ENCODE measurements at regions not wholly inside any gene's neighbourhood (a gene's known extent, or its start where the extent isn't known, plus 50 kb on each side); places are given as distances from the start of the nearest gene placed in this dataset.

DNA sequence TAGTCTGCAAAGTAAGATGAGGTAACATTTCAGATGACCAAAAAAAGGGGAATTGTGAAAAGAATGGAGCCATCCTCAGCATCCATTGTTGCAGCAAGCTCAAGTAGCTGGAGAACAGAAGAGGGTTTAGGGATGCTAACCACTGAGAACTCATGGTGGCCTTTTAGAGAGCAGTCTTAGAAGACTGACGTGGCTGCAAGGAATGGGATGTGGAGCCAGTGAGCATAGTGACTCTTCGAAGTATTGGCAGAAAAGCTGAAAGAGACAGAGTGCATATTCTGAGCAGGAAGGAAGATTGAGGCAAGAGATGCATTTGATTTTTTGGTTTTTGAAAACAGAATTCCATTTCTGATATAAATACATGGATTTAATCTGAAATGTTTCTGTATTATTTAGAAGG lies 151.2 kb downstream of the UBE2E3 start (continued):
- TF ChIP-seq REST (IDR thresholded peaks at IDR 0.05), result no peak
- TF ChIP-seq RXRA (IDR thresholded peaks at IDR 0.05), result no peak
- TF ChIP-seq HNF4A (conservative IDR thresholded peaks at IDR 0.05), result no peak
- no peak for TF ChIP-seq FOXA1 (IDR thresholded peaks at IDR 0.05)
- no peak for TF ChIP-seq JUND (IDR thresholded peaks at IDR 0.05)
- TF ChIP-seq RAD21 (IDR thresholded peaks at IDR 0.05), result no peak

GRCh38 chr2:181138816-181139215 lies 158.4 kb downstream of the UBE2E3 start:
- Histone ChIP-seq H3K9ac (ENCODE audit: low read depth in 1 of 2, low read length in 2 of 2) (no peak overlapping the region), H3K36me3 (ENCODE audit: control insufficient read depth in 4 of 4, insufficient read depth in 3 of 4, low read depth in 1 of 4, low read length in 3 of 4) (no peaks in the 10 kb centered on the region), H3K27ac (ENCODE audit: low read depth in 1 of 2, low read length in 2 of 2) (no peak overlapping the region), H3K4me3 (ENCODE audit: low read depth in 1 of 3, low read length in 3 of 3) (no peak overlapping the region), H3K9me3 (ENCODE audit: control insufficient read depth in 4 of 4, low read length in 3 of 4) (no peaks in the 10 kb centered on the region), H3K4me1 (ENCODE audit: control insufficient read depth in 4 of 4, insufficient read depth in 4 of 4, low read length in 3 of 4) (no peaks in the 10 kb centered on the region), H3K27me3 (ENCODE audit: control insufficient read depth in 4 of 4, insufficient read depth in 4 of 4, low read length in 3 of 4) (no peaks in the 10 kb centered on the region)
- WGBS, result 62% methylated on average over 3 of the region's 3 CpGs
- DNase-seq (ENCODE audit: low spot score), result no peak
- TF ChIP-seq, protein P1, sequence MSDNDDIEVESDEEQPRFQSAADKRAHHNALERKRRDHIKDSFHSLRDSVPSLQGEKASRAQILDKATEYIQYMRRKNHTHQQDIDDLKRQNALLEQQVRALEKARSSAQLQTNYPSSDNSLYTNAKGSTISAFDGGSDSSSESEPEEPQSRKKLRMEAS (IDR thresholded peaks at IDR 0.05), result no peak
- TF ChIP-seq, protein P2, sequence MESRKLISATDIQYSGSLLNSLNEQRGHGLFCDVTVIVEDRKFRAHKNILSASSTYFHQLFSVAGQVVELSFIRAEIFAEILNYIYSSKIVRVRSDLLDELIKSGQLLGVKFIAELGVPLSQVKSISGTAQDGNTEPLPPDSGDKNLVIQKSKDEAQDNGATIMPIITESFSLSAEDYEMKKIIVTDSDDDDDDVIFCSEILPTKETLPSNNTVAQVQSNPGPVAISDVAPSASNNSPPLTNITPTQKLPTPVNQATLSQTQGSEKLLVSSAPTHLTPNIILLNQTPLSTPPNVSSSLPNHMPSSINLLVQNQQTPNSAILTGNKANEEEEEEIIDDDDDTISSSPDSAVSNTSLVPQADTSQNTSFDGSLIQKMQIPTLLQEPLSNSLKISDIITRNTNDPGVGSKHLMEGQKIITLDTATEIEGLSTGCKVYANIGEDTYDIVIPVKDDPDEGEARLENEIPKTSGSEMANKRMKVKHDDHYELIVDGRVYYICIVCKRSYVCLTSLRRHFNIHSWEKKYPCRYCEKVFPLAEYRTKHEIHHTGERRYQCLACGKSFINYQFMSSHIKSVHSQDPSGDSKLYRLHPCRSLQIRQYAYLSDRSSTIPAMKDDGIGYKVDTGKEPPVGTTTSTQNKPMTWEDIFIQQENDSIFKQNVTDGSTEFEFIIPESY (IDR thresholded peaks at IDR 0.05), result no peak
- TF ChIP-seq RXRA (IDR thresholded peaks at IDR 0.05), result no peak
- no peak for TF ChIP-seq FOXA1 (IDR thresholded peaks at IDR 0.05)
- no peak for TF ChIP-seq HNF4G (IDR thresholded peaks at IDR 0.05)
- no peak for TF ChIP-seq REST (IDR thresholded peaks at IDR 0.05)
- no peak for TF ChIP-seq ATF3 (IDR thresholded peaks at IDR 0.05)
- TF ChIP-seq FOXA2 (IDR thresholded peaks at IDR 0.05), result no peak
- no peak for TF ChIP-seq RAD21 (IDR thresholded peaks at IDR 0.05)
- no peak for TF ChIP-seq NR2F2 (IDR thresholded peaks at IDR 0.05)
- no peak for TF ChIP-seq TAF1 (conservative IDR thresholded peaks at IDR 0.05)
- TF ChIP-seq HNF4A (conservative IDR thresholded peaks at IDR 0.05), result no peak
- TF ChIP-seq JUND (IDR thresholded peaks at IDR 0.05), result no peak
- TF ChIP-seq YY1 (IDR thresholded peaks at IDR 0.05), result no peak
- TF ChIP-seq EGR1 (IDR thresholded peaks at IDR 0.05; ENCODE audit: low read depth in 2 of 2), result no peak
- TF ChIP-seq, protein P3, sequence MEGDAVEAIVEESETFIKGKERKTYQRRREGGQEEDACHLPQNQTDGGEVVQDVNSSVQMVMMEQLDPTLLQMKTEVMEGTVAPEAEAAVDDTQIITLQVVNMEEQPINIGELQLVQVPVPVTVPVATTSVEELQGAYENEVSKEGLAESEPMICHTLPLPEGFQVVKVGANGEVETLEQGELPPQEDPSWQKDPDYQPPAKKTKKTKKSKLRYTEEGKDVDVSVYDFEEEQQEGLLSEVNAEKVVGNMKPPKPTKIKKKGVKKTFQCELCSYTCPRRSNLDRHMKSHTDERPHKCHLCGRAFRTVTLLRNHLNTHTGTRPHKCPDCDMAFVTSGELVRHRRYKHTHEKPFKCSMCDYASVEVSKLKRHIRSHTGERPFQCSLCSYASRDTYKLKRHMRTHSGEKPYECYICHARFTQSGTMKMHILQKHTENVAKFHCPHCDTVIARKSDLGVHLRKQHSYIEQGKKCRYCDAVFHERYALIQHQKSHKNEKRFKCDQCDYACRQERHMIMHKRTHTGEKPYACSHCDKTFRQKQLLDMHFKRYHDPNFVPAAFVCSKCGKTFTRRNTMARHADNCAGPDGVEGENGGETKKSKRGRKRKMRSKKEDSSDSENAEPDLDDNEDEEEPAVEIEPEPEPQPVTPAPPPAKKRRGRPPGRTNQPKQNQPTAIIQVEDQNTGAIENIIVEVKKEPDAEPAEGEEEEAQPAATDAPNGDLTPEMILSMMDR (IDR thresholded peaks at IDR 0.05; ENCODE audit: low read depth, low read length, missing input control), result no peak
- no peak for TF ChIP-seq GABPA (IDR thresholded peaks at IDR 0.05 in 1 of 2, conservative IDR thresholded peaks at IDR 0.05 in 1 of 2)
- no peak for TF ChIP-seq SP1 (IDR thresholded peaks at IDR 0.05)
